Nephron progenitor cell (in vitro differentiated cells): ENCODE measurements at regions not wholly inside any gene's neighbourhood (a gene's known extent, or its start where the extent isn't known, plus 50 kb on each side); places are given as distances from the start of the nearest gene placed in this dataset.

Experiments
- DNase-seq: peaks from one replicate; pipeline ENCODE4 v3.0.0; 2021
- H3K27ac Mint-ChIP-seq: 2 replicates; pipeline ENCODE4 v1.8.0; 2021; ENCODE audit warnings: mild to moderate bottlenecking, moderate library complexity, mixed read lengths
- H3K27me3 Mint-ChIP-seq: 2 replicates; pipeline ENCODE4 v1.8.0; 2021; ENCODE audit warnings: mild to moderate bottlenecking, low read depth, mixed read lengths; ENCODE audit not compliant: poor library complexity
- H3K36me3 Mint-ChIP-seq: 2 replicates; pipeline ENCODE4 v1.8.0; 2021; ENCODE audit warnings: low read depth, mixed read lengths
- H3K4me1 Mint-ChIP-seq: 2 replicates; pipeline ENCODE4 v1.8.0; 2021; ENCODE audit warnings: mixed read lengths
- H3K4me3 Mint-ChIP-seq: 2 replicates; pipeline ENCODE4 v1.8.0; 2021; ENCODE audit warnings: mild to moderate bottlenecking, moderate library complexity, mixed read lengths
- H3K9me3 Mint-ChIP-seq: 2 replicates; pipeline ENCODE4 v1.8.0; 2021; ENCODE audit warnings: mild to moderate bottlenecking, moderate library complexity, mixed read lengths
- CTCF ChIP-seq: fragments of 200-600 bp; sonication (generic); IDR thresholded peaks from 2 replicates; pipeline ENCODE4 v1.5.0; 2021; ENCODE audit warnings: antibody characterized with exemption

GRCh38 chr1:80988926-80989325, 811.8 kb upstream of the ADGRL2 start:
- H3K36me3 Mint-ChIP-seq: no peaks in the 10 kb centered on the region
- no peaks in the 10 kb centered on the region for H3K27me3 Mint-ChIP-seq
- H3K27ac Mint-ChIP-seq: no peak overlapping the region
- DNase-seq: no peak
- TF ChIP-seq CTCF: no peak
- no peak overlapping the region for H3K4me3 Mint-ChIP-seq
- no peaks in the 10 kb centered on the region for H3K4me1 Mint-ChIP-seq
- no peaks in the 10 kb centered on the region for H3K9me3 Mint-ChIP-seq

DNA sequence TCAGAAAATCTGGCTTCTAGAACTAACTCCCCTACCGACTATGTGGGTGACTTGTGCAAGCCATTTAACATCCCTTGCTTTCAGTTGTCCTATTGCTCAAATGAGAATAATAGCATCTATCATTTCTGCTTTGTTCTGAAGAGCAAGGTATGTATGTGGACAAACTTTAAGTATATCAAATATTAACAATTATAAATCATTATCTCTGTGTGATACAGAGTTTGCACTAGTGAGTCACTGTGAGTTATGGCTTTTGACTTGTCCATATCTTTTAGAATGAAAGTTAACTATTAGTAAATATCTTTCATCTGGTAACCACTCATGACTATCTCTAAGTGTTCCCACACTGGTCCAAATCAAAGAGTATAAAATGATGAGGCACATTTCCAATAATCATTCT, 812.9 kb upstream of the ADGRL2 start:
- no peak for DNase-seq
- no peak for TF ChIP-seq CTCF
- Mint-ChIP-seq H3K27me3 (no peaks in the 10 kb centered on the region), H3K4me3 (no peak overlapping the region), H3K9me3 (no peaks in the 10 kb centered on the region), H3K4me1 (no peaks in the 10 kb centered on the region), H3K36me3 (no peaks in the 10 kb centered on the region), H3K27ac (no peak overlapping the region)

DNA sequence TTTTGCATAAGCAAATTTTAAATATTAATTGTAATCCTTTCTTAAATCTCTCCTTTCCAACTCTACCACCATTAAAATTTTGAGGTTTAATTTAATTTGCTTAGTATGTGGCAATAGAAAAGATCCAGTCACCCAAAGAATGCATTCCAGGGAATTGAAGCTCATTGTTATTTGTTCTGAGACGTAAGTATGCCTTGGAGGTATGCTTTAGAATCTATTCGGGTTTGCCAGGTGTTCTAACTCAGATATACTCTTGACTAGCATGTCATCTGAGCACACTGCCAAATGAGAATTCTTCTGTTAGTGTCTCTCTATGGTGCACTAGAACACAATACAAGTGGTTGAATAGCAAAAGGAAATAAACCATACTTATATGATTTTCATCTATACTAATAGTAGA, 813.6 kb upstream of the ADGRL2 start:
- no peaks in the 10 kb centered on the region for H3K36me3 Mint-ChIP-seq
- no peaks in the 10 kb centered on the region for H3K9me3 Mint-ChIP-seq
- no peaks in the 10 kb centered on the region for H3K4me1 Mint-ChIP-seq
- TF ChIP-seq CTCF: no peak
- DNase-seq: no peak
- no peaks in the 10 kb centered on the region for H3K27me3 Mint-ChIP-seq
- no peak overlapping the region for H3K27ac Mint-ChIP-seq
- H3K4me3 Mint-ChIP-seq: no peak overlapping the region

DNA sequence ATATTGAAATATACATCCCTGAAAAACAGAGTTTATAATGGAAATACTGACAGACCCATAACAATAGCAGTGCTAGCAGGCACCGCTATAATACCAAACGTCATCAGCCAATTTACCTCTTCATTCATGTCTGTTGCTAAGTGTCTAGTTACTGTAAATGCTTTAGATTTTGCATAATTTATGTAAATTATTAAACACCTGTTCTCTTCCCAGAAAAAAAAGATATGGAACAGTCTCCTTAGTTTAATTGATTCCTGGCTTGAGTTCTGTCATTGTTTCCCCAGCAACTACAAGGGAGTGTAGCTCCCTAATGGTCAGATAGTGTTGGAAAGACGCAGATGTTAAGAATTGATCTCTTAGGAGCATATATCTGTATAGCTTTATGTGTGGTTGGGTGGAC, 817.9 kb upstream of the ADGRL2 start:
- no peak for TF ChIP-seq CTCF

GRCh38 chr1:80973101-80973500, 827.6 kb upstream of the ADGRL2 start:
- Mint-ChIP-seq H3K36me3 (no peaks in the 10 kb centered on the region), H3K4me1 (no peaks in the 10 kb centered on the region), H3K9me3 (no peaks in the 10 kb centered on the region), H3K4me3 (no peak overlapping the region), H3K27ac (no peak overlapping the region), H3K27me3 (peaks cover 4% of the 10 kb centered on the region)
- no peak for DNase-seq
- no peak for TF ChIP-seq CTCF

More for the DNA sequence above, 817.9 kb upstream of the ADGRL2 start:
- H3K27ac Mint-ChIP-seq: no peak overlapping the region
- H3K27me3 Mint-ChIP-seq: peaks cover 2% of the 10 kb centered on the region
- DNase-seq: no peak
- no peak overlapping the region for H3K4me3 Mint-ChIP-seq
- no peaks in the 10 kb centered on the region for H3K4me1 Mint-ChIP-seq
- H3K9me3 Mint-ChIP-seq: no peaks in the 10 kb centered on the region
- H3K36me3 Mint-ChIP-seq: no peaks in the 10 kb centered on the region

- H3K27ac Mint-ChIP-seq: no peak overlapping the region
- no peak for TF ChIP-seq CTCF
- no peak for DNase-seq
- H3K27me3 Mint-ChIP-seq: no peaks in the 10 kb centered on the region
- no peaks in the 10 kb centered on the region for H3K36me3 Mint-ChIP-seq
- no peaks in the 10 kb centered on the region for H3K9me3 Mint-ChIP-seq
- H3K4me3 Mint-ChIP-seq: no peak overlapping the region
- H3K4me1 Mint-ChIP-seq: no peaks in the 10 kb centered on the region
These were observed 834.5 kb upstream of the ADGRL2 start for GRCh38 chr1:80966266-80966665.
